HFF-Myc (cell line): ENCODE measurements at regions not wholly inside any gene's neighbourhood (a gene's known extent, or its start where the extent isn't known, plus 50 kb on each side); places are given as distances from the start of the nearest gene placed in this dataset.

Source experiments
- DNase-seq: peaks from one replicate; pipeline ENCODE4 v3.0.0-alpha.2; 2011; ENCODE audit warnings: low read depth; ENCODE audit errors: extremely low read depth
- H3K4me3 ChIP-seq: replicated peaks from 2 replicates; pipeline ENCODE4 v1.5.1; 2011; ENCODE audit warnings: low read depth, mild to moderate bottlenecking, control low read depth, low read length
- CTCF ChIP-seq: IDR thresholded peaks from 2 replicates; pipeline ENCODE4 v1.5.1; 2012; ENCODE audit warnings: mild to moderate bottlenecking, low read depth, low read length, control low read depth; ENCODE audit errors: missing control alignments

- no peak overlapping the region for H3K4me3 ChIP-seq
- TF ChIP-seq CTCF = no peak
- DNase-seq = no peak
Measured at GRCh38 chr6:43996618-43997344, 130.5 kb downstream of the MRPL14 start.

GRCh38 chr6:43995137-43995536, 132.1 kb downstream of the MRPL14 start:
- no peak for TF ChIP-seq CTCF
- H3K4me3 ChIP-seq = no peak overlapping the region
- no peak for DNase-seq

GRCh38 chr6:43993881-43994523, 133.2 kb downstream of the MRPL14 start:
- no peak for DNase-seq
- no peak overlapping the region for H3K4me3 ChIP-seq
- no peak for TF ChIP-seq CTCF

- no peak for DNase-seq
- no peak for TF ChIP-seq CTCF
- H3K4me3 ChIP-seq = no peak overlapping the region
Measured at GRCh38 chr6:43992783-43993644, 134.2 kb downstream of the MRPL14 start.

- DNase-seq = no peak
- no peak for TF ChIP-seq CTCF
- no peak overlapping the region for H3K4me3 ChIP-seq
Measured at GRCh38 chr6:43992126-43992663, 135.1 kb downstream of the MRPL14 start.
